ENCODE measurements at regions not wholly inside any gene's neighbourhood (a gene's known extent, or its start where the extent isn't known, plus 50 kb on each side); places are given as distances from the start of the nearest gene placed in this dataset.
A peak's percentile ranks its signal among the peaks of the same experiment; 100 is the strongest.
"Not testable (repeated sequence)": the region's sequence is repeated elsewhere in the genome, so short reads cannot be mapped to it uniquely, and the experiment has no call there.

GRCh38 chr1:157255891-157256290 lies 117.7 kb upstream of the ETV3 start:
- DNase-seq (ENCODE audit: low spot score) = not testable (repeated sequence)

- not testable (repeated sequence) for DNase-seq (ENCODE audit: low spot score)
Observed at GRCh38 chr1:157254183-157254582, 116.0 kb upstream of the ETV3 start.

- DNase-seq (ENCODE audit: low spot score) = no peak
Observed at GRCh38 chr1:157252473-157252872, 114.3 kb upstream of the ETV3 start.

- DNase-seq (ENCODE audit: low spot score) = no peak
Observed at GRCh38 chr1:157249739-157250138, 111.5 kb upstream of the ETV3 start.

- DNase-seq (ENCODE audit: low spot score) = peak; percentile 27
Observed at GRCh38 chr1:157249326-157249725, 111.1 kb upstream of the ETV3 start.

- DNase-seq (ENCODE audit: low spot score) = not testable (repeated sequence)
Observed at GRCh38 chr1:157247764-157248049, 109.5 kb upstream of the ETV3 start.

- no peak for DNase-seq (ENCODE audit: low spot score)
Observed at GRCh38 chr1:157247005-157247763, 109.0 kb upstream of the ETV3 start.

- no peak for DNase-seq (ENCODE audit: low spot score)
Observed at GRCh38 chr1:157245823-157246222, 107.6 kb upstream of the ETV3 start.

GRCh38 chr1:157241185-157241538 lies 103.0 kb upstream of the ETV3 start:
- no peak for DNase-seq (ENCODE audit: low spot score)

- DNase-seq (ENCODE audit: low spot score) = peak; percentile 82
Observed at GRCh38 chr1:157240495-157241184, 102.4 kb upstream of the ETV3 start.

GRCh38 chr1:157239936-157240335 lies 101.7 kb upstream of the ETV3 start:
- no peak for DNase-seq (ENCODE audit: low spot score)

- DNase-seq (ENCODE audit: low spot score) = no peak
Observed at GRCh38 chr1:157238585-157238984, 100.4 kb upstream of the ETV3 start.

GRCh38 chr1:157237981-157238380 lies 99.8 kb upstream of the ETV3 start:
- DNase-seq (ENCODE audit: low spot score) = no peak

- no peak for DNase-seq (ENCODE audit: low spot score)
Observed at GRCh38 chr1:157237522-157237921, 99.3 kb upstream of the ETV3 start.

GRCh38 chr1:157236072-157236471 lies 97.9 kb upstream of the ETV3 start:
- no peak for DNase-seq (ENCODE audit: low spot score)

- no peak for DNase-seq (ENCODE audit: low spot score)
Observed at GRCh38 chr1:157235307-157235706, 97.1 kb upstream of the ETV3 start.

- no peak for DNase-seq (ENCODE audit: low spot score)
Observed at GRCh38 chr1:157234705-157235273, 96.6 kb upstream of the ETV3 start.

GRCh38 chr1:157233131-157233530 lies 94.9 kb upstream of the ETV3 start:
- DNase-seq (ENCODE audit: low spot score) = no peak

GRCh38 chr1:157231846-157232525 lies 93.8 kb upstream of the ETV3 start:
- DNase-seq (ENCODE audit: low spot score) = no peak

GRCh38 chr1:157230500-157230899 lies 92.3 kb upstream of the ETV3 start:
- DNase-seq (ENCODE audit: low spot score) = no peak

- no peak for DNase-seq (ENCODE audit: low spot score)
Observed at GRCh38 chr1:157227700-157228099, 89.5 kb upstream of the ETV3 start.

- no peak for DNase-seq (ENCODE audit: low spot score)
Observed at GRCh38 chr1:157226739-157227138, 88.5 kb upstream of the ETV3 start.

GRCh38 chr1:157219600-157219999 lies 81.4 kb upstream of the ETV3 start:
- DNase-seq (ENCODE audit: low spot score) = no peak

Measured in kidney tubule cell (primary cell).